ENCODE measurements at regions not wholly inside any gene's neighbourhood (a gene's known extent, or its start where the extent isn't known, plus 50 kb on each side); places are given as distances from the start of the nearest gene placed in this dataset.

GRCh38 chr12:116482859-116483258 is 76.3 kb upstream of the MAP1LC3B2 start:
- Mint-ChIP-seq H3K27ac (ENCODE audit: low read depth, unreplicated experiment) (no peak overlapping the region), H3K4me3 (ENCODE audit: unreplicated experiment) (no peak overlapping the region), H3K9me3 (ENCODE audit: unreplicated experiment) (no peaks in the 10 kb centered on the region), H3K27me3 (ENCODE audit: insufficient read depth, unreplicated experiment) (peaks cover 12% of the 10 kb centered on the region), H3K4me1 (ENCODE audit: insufficient read depth, unreplicated experiment) (no peaks in the 10 kb centered on the region), H3K36me3 (ENCODE audit: insufficient read depth, unreplicated experiment) (no peaks in the 10 kb centered on the region)
- no TSS peak for BruUV-seq (replicated peaks)
- ChIA-PET CTCF (interaction anchor here (0.6 to 1.2 kb wide), 3 partner anchors 18 to 177 kb away, joined by 3 to 6 read pairs (median 3); no protein-coding TSS in a partner anchor), POLR2A (interaction anchor here (0.5 kb wide), 1 partner anchor 22 kb away, joined by 5 read pairs; no protein-coding TSS in a partner anchor)
- TF ChIP-seq CTCF (IDR thresholded peaks at IDR 0.05; ENCODE audit: unreplicated experiment) = no peak
- DNase-seq (ENCODE audit: unreplicated experiment) = no peak
- intact Hi-C loops (cut with micrococcal nuclease) = no loop called here

- no peak overlapping the region for H3K27ac Mint-ChIP-seq (ENCODE audit: low read depth, unreplicated experiment)
- H3K27me3 Mint-ChIP-seq (ENCODE audit: insufficient read depth, unreplicated experiment) = peaks cover 12% of the 10 kb centered on the region
- H3K36me3 Mint-ChIP-seq (ENCODE audit: insufficient read depth, unreplicated experiment) = no peaks in the 10 kb centered on the region
- ChIA-PET CTCF (no interaction called here), POLR2A (interaction anchor here (1.4 kb wide), 1 partner anchor 11 kb away, joined by 3 read pairs; no protein-coding TSS in a partner anchor)
- DNase-seq (ENCODE audit: unreplicated experiment) = no peak
- H3K4me1 Mint-ChIP-seq (ENCODE audit: insufficient read depth, unreplicated experiment) = no peaks in the 10 kb centered on the region
- no peaks in the 10 kb centered on the region for H3K9me3 Mint-ChIP-seq (ENCODE audit: unreplicated experiment)
- BruUV-seq (replicated peaks) = no TSS peak
- no peak for TF ChIP-seq CTCF (IDR thresholded peaks at IDR 0.05; ENCODE audit: unreplicated experiment)
- intact Hi-C loops (cut with micrococcal nuclease) = no loop called here
- no peak overlapping the region for H3K4me3 Mint-ChIP-seq (ENCODE audit: unreplicated experiment)
Observed at GRCh38 chr12:116483959-116484750, 75.0 kb upstream of the MAP1LC3B2 start.

- no peak overlapping the region for H3K27ac Mint-ChIP-seq (ENCODE audit: low read depth, unreplicated experiment)
- H3K27me3 Mint-ChIP-seq (ENCODE audit: insufficient read depth, unreplicated experiment) = peaks cover 7% of the 10 kb centered on the region
- no peaks in the 10 kb centered on the region for H3K9me3 Mint-ChIP-seq (ENCODE audit: unreplicated experiment)
- no peak for DNase-seq (ENCODE audit: unreplicated experiment)
- intact Hi-C loops (cut with micrococcal nuclease) = no loop called here
- TF ChIP-seq CTCF (IDR thresholded peaks at IDR 0.05; ENCODE audit: unreplicated experiment) = no peak
- BruUV-seq (replicated peaks) = no TSS peak
- no peak overlapping the region for H3K4me3 Mint-ChIP-seq (ENCODE audit: unreplicated experiment)
- CTCF ChIA-PET = no interaction called here
- POLR2A ChIA-PET = interaction anchor here (1.4 kb wide), 1 partner anchor 10 kb away, joined by 3 read pairs; no protein-coding TSS in a partner anchor
- H3K36me3 Mint-ChIP-seq (ENCODE audit: insufficient read depth, unreplicated experiment) = no peaks in the 10 kb centered on the region
- H3K4me1 Mint-ChIP-seq (ENCODE audit: insufficient read depth, unreplicated experiment) = no peaks in the 10 kb centered on the region
Observed at GRCh38 chr12:116484807-116485206, 74.4 kb upstream of the MAP1LC3B2 start.

GRCh38 chr12:116489116-116489515 is 70.1 kb upstream of the MAP1LC3B2 start:
- no TSS peak for BruUV-seq (replicated peaks)
- Mint-ChIP-seq H3K9me3 (ENCODE audit: unreplicated experiment) (peaks cover 6% of the 10 kb centered on the region), H3K36me3 (ENCODE audit: insufficient read depth, unreplicated experiment) (no peaks in the 10 kb centered on the region), H3K27me3 (ENCODE audit: insufficient read depth, unreplicated experiment) (no peaks in the 10 kb centered on the region), H3K27ac (ENCODE audit: low read depth, unreplicated experiment) (no peak overlapping the region), H3K4me1 (ENCODE audit: insufficient read depth, unreplicated experiment) (no peaks in the 10 kb centered on the region), H3K4me3 (ENCODE audit: unreplicated experiment) (no peak overlapping the region)
- ChIA-PET CTCF (no interaction called here), POLR2A (no interaction called here)
- DNase-seq (ENCODE audit: unreplicated experiment) = no peak
- intact Hi-C loops (cut with micrococcal nuclease) = no loop called here
- TF ChIP-seq CTCF (IDR thresholded peaks at IDR 0.05; ENCODE audit: unreplicated experiment) = no peak
